ENCODE measurements at regions not wholly inside any gene's neighbourhood (a gene's known extent, or its start where the extent isn't known, plus 50 kb on each side); places are given as distances from the start of the nearest gene placed in this dataset.

- Mint-ChIP-seq H3K9me3 (peaks cover 10% of the 10 kb centered on the region), H3K27ac (no peak overlapping the region), H3K27me3 (ENCODE audit: low read depth) (no peaks in the 10 kb centered on the region; the same call in 1 of the 2 replicates), H3K4me1 (peaks cover 12% of the 10 kb centered on the region), H3K36me3 (peaks cover 2% of the 10 kb centered on the region; the same call in 1 of the 2 replicates), H3K4me3 (no peak overlapping the region)
- TF ChIP-seq MYBL2 (CRISPR knock-in tag; IDR thresholded peaks at IDR 0.05) (no peak), CREB1 (CRISPR knock-in tag; IDR thresholded peaks at IDR 0.05) (no peak), E2F4 (CRISPR knock-in tag; IDR thresholded peaks at IDR 0.05; ENCODE audit: borderline replicate concordance, low read depth) (no peak), NR1H2 (CRISPR knock-in tag; IDR thresholded peaks at IDR 0.05) (no peak), USF1 (CRISPR knock-in tag; IDR thresholded peaks at IDR 0.05) (no peak), ZNF263 (CRISPR knock-in tag; IDR thresholded peaks at IDR 0.05; ENCODE audit: low read depth) (no peak), FOXK1 (CRISPR knock-in tag; IDR thresholded peaks at IDR 0.05) (no peak), ZBTB43 (CRISPR knock-in tag; IDR thresholded peaks at IDR 0.05) (no peak), OVOL2 (CRISPR knock-in tag; IDR thresholded peaks at IDR 0.05; ENCODE audit: borderline replicate concordance) (no peak), ZNF317 (CRISPR knock-in tag; IDR thresholded peaks at IDR 0.05; ENCODE audit: borderline replicate concordance, low read depth) (no peak), TEAD4 (CRISPR knock-in tag; IDR thresholded peaks at IDR 0.05) (no peak), NFYB (CRISPR knock-in tag; conservative IDR thresholded peaks at IDR 0.05; ENCODE audit: low read depth) (no peak), ZSCAN18 (CRISPR knock-in tag; IDR thresholded peaks at IDR 0.05) (no peak), NFE2L1 (CRISPR knock-in tag; IDR thresholded peaks at IDR 0.05) (no peak), ZBTB21 (CRISPR knock-in tag; IDR thresholded peaks at IDR 0.05; ENCODE audit: borderline replicate concordance) (no peak), FOXP1 (CRISPR knock-in tag; IDR thresholded peaks at IDR 0.05; ENCODE audit: borderline replicate concordance) (no peak), ZNF121 (CRISPR knock-in tag; IDR thresholded peaks at IDR 0.05) (no peak), EMX1 (CRISPR knock-in tag; IDR thresholded peaks at IDR 0.05) (no peak), CBFB (CRISPR knock-in tag; IDR thresholded peaks at IDR 0.05; ENCODE audit: low read depth) (no peak), ESRRA (CRISPR knock-in tag; IDR thresholded peaks at IDR 0.05; ENCODE audit: borderline replicate concordance) (no peak)
- ChIA-PET CTCF (no interaction called here), POLR2A (no interaction called here)
- no peak for DNase-seq (ENCODE audit: low spot score)
- ATAC-seq = no peak
Measured at GRCh38 chr15:67973846-67974245, 80.3 kb upstream of the PIAS1 start.

GRCh38 chr15:67976506-67977073 lies 77.5 kb upstream of the PIAS1 start:
- Mint-ChIP-seq H3K4me3 (no peak overlapping the region), H3K27me3 (ENCODE audit: low read depth) (no peaks in the 10 kb centered on the region; the same call in 1 of the 2 replicates), H3K4me1 (peaks cover 10% of the 10 kb centered on the region), H3K27ac (no peak overlapping the region), H3K36me3 (peaks cover 2% of the 10 kb centered on the region; the same call in 1 of the 2 replicates), H3K9me3 (peaks cover 22% of the 10 kb centered on the region)
- DNase-seq (ENCODE audit: low spot score) (no peak), ATAC-seq (no peak)
- ChIA-PET POLR2A (no interaction called here), CTCF (no interaction called here)
- TF ChIP-seq FOXJ3 (CRISPR knock-in tag; IDR thresholded peaks at IDR 0.05; ENCODE audit: borderline replicate concordance) = no peak
- TF ChIP-seq FOXK1 (CRISPR knock-in tag; IDR thresholded peaks at IDR 0.05) = no peak
- TF ChIP-seq ZNF263 (CRISPR knock-in tag; IDR thresholded peaks at IDR 0.05; ENCODE audit: low read depth) = no peak
- no peak for TF ChIP-seq RELA (CRISPR knock-in tag; IDR thresholded peaks at IDR 0.05; ENCODE audit: borderline replicate concordance)
- TF ChIP-seq E2F1 (CRISPR knock-in tag; IDR thresholded peaks at IDR 0.05) = no peak
- no peak for TF ChIP-seq ZNF232 (CRISPR knock-in tag; IDR thresholded peaks at IDR 0.05)
- TF ChIP-seq MYBL2 (CRISPR knock-in tag; IDR thresholded peaks at IDR 0.05) = no peak
- TF ChIP-seq ATF3 (CRISPR knock-in tag; conservative IDR thresholded peaks at IDR 0.05) = no peak
- TF ChIP-seq NR1H2 (CRISPR knock-in tag; IDR thresholded peaks at IDR 0.05) = no peak
- TF ChIP-seq E2F4 (CRISPR knock-in tag; IDR thresholded peaks at IDR 0.05; ENCODE audit: borderline replicate concordance, low read depth) = no peak
- no peak for TF ChIP-seq TP53 (CRISPR knock-in tag; IDR thresholded peaks at IDR 0.05)

Measured in WTC11 (cell line).